GM23248 (cell line): ENCODE measurements at regions not wholly inside any gene's neighbourhood (a gene's known extent, or its start where the extent isn't known, plus 50 kb on each side); places are given as distances from the start of the nearest gene placed in this dataset.

Source experiments
- DNase-seq: peaks from one replicate; pipeline ENCODE4 v3.0.0-alpha.2; 2015
- H2AFZ ChIP-seq: fragments of 200-600 bp; sonication (generic); 2 replicates; pipeline ENCODE4 v1.6.1; 2016; ENCODE audit warnings: antibody characterized with exemption
- H3F3A ChIP-seq: fragments of 200-600 bp; sonication (generic); 2 replicates; pipeline ENCODE4 v1.6.1; 2016; ENCODE audit warnings: mild to moderate bottlenecking, antibody characterized with exemption, mixed run types; ENCODE audit not compliant: insufficient read depth
- H3K27ac ChIP-seq: fragments of 200-600 bp; sonication (generic); 2 replicates; pipeline ENCODE4 v1.5.1; 2016; ENCODE audit warnings: mild to moderate bottlenecking
- H3K27me3 ChIP-seq: fragments of 200-600 bp; sonication (generic); replicated peaks from 2 replicates; pipeline ENCODE4 v1.6.1; 2016; ENCODE audit warnings: mild to moderate bottlenecking; ENCODE audit not compliant: insufficient read depth
- H3K36me3 ChIP-seq: fragments of 200-600 bp; sonication (generic); 2 replicates; pipeline ENCODE4 v1.6.1; 2016; ENCODE audit warnings: low read depth, mild to moderate bottlenecking
- H3K4me1 ChIP-seq: fragments of 200-600 bp; sonication (generic); 2 replicates; pipeline ENCODE4 v1.6.1; 2016; ENCODE audit warnings: mild to moderate bottlenecking; ENCODE audit not compliant: insufficient read depth
- H3K4me2 ChIP-seq: fragments of 200-600 bp; sonication (generic); one replicate; pipeline ENCODE4 v1.6.1; 2016; ENCODE audit warnings: mild to moderate bottlenecking; ENCODE audit not compliant: unreplicated experiment
- H3K4me3 ChIP-seq: fragments of 200-600 bp; sonication (generic); 2 replicates; pipeline ENCODE4 v1.5.1; 2016; ENCODE audit warnings: mild to moderate bottlenecking
- H3K79me2 ChIP-seq: fragments of 200-600 bp; sonication (generic); 2 replicates; pipeline ENCODE4 v1.6.1; 2016; ENCODE audit warnings: mild to moderate bottlenecking; ENCODE audit not compliant: insufficient read depth
- H3K9ac ChIP-seq: fragments of 200-600 bp; sonication (generic); 2 replicates; pipeline ENCODE4 v1.6.1; 2016; ENCODE audit warnings: mild to moderate bottlenecking
- H3K9me2 ChIP-seq: fragments of 200-600 bp; sonication (generic); 2 replicates; pipeline ENCODE4 v1.6.1; 2016; ENCODE audit warnings: mixed run types, mild to moderate bottlenecking, moderate library complexity; ENCODE audit not compliant: insufficient read depth
- H3K9me3 ChIP-seq: fragments of 200-600 bp; sonication (generic); one replicate; pipeline ENCODE4 v1.6.1; 2017; ENCODE audit warnings: low read depth
- H4K20me1 ChIP-seq: fragments of 200-600 bp; sonication (generic); 2 replicates; pipeline ENCODE4 v1.6.0; 2016; ENCODE audit not compliant: insufficient read depth
- EZH2 ChIP-seq: fragments of 200-600 bp; sonication (generic); IDR thresholded peaks from 2 replicates; pipeline ENCODE4 v1.6.1; 2018; ENCODE audit warnings: antibody characterized with exemption, mild to moderate bottlenecking; ENCODE audit not compliant: insufficient read depth, poor library complexity, severe bottlenecking
- EZH2phosphoT487 ChIP-seq: fragments of 200-600 bp; sonication (generic); IDR thresholded peaks from 2 replicates; pipeline ENCODE4 v1.6.1; 2018; ENCODE audit warnings: antibody characterized with exemption, moderate library complexity, mild to moderate bottlenecking, low read depth; ENCODE audit not compliant: insufficient read depth
- WGBS, 2 experiments: methylation state at CpG; one replicate each; pipeline ENCODE4 v1.1.6; 2015 to 2017; ENCODE audit warnings: low lambda C conversion rate in 2 of 2, low coverage in 1 of 2; ENCODE audit errors: missing lambda C conversion rate in 2 of 2; 5-methylcytosine and 5-hydroxymethylcytosine counted together
- in situ Hi-C: fragments of 300-500 bp; cut with MboI; formaldehyde crosslinking; loops from 2 replicates; pipeline ENCODE4 v1.15.0; 2020

- 71 to 78% methylated on average over 2 of the region's 2 CpGs for WGBS, 2 experiments
- Histone ChIP-seq H3K4me3 (no peak overlapping the region), H4K20me1 (no peaks in the 10 kb centered on the region), H3K4me2 (no peak overlapping the region), H3F3A (no peaks in the 10 kb centered on the region), H3K79me2 (no peaks in the 10 kb centered on the region), H3K27ac (no peak overlapping the region), H3K9me2 (no peaks in the 10 kb centered on the region), H3K36me3 (no peaks in the 10 kb centered on the region), H3K9me3 (no peaks in the 10 kb centered on the region), H3K27me3 (no peaks in the 10 kb centered on the region), H3K9ac (no peak overlapping the region), H3K4me1 (no peaks in the 10 kb centered on the region), H2AFZ (no peak overlapping the region)
- TF ChIP-seq EZH2phosphoT487 (no peak), EZH2 (no peak)
- in situ Hi-C loops: no loop called here
- DNase-seq: no peak
These were observed 93.4 kb upstream of the TLK1 start for GRCh38 chr2:171253900-171254650.

GRCh38 chr2:171253279-171253678 is 92.6 kb upstream of the TLK1 start:
- Histone ChIP-seq H3K9me2 (no peaks in the 10 kb centered on the region), H4K20me1 (no peaks in the 10 kb centered on the region), H3K27me3 (no peaks in the 10 kb centered on the region), H3K9ac (no peak overlapping the region), H2AFZ (no peak overlapping the region), H3K79me2 (no peaks in the 10 kb centered on the region), H3K4me2 (no peak overlapping the region), H3K4me1 (no peaks in the 10 kb centered on the region), H3K27ac (no peak overlapping the region), H3K9me3 (no peaks in the 10 kb centered on the region), H3K4me3 (no peak overlapping the region), H3F3A (no peaks in the 10 kb centered on the region), H3K36me3 (no peaks in the 10 kb centered on the region)
- no peak for DNase-seq
- TF ChIP-seq EZH2 (no peak), EZH2phosphoT487 (no peak)
- WGBS, 2 experiments: 59 to 65% methylated on average over 1 of the region's 1 CpG
- in situ Hi-C loops: no loop called here

DNA sequence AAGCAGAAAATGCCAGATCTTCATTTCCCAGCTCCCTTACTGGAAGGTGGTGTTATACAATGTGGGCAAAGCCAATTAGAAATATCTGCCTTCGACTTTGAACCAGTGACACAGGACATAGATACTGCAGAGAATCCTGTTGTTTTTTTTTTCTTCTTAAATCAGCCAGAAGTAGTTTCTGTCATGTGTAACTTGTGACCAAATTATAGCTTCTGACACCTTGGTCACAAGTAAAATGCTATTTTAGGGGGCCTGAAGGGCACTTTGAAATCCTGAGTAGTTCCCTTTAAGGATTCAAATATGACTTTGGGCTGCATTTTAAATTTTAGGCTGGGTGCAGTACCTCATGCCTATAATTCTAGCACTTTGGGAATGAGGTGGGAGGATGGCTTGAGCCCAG is 89.0 kb upstream of the TLK1 start:
- no peaks in the 10 kb centered on the region for H3K79me2 ChIP-seq
- no peak overlapping the region for H3K27ac ChIP-seq
- peaks cover 6% of the 10 kb centered on the region for H3K4me1 ChIP-seq
- WGBS, 2 experiments: 68 to 70% methylated on average over 1 of the region's 1 CpG
- H3K9ac ChIP-seq: no peak overlapping the region
- in situ Hi-C loops: no loop called here
- H3K36me3 ChIP-seq: no peaks in the 10 kb centered on the region
- no peak for DNase-seq
- no peak for TF ChIP-seq EZH2phosphoT487
- TF ChIP-seq EZH2: no peak
- no peak overlapping the region for H3K4me2 ChIP-seq
- no peaks in the 10 kb centered on the region for H3K9me2 ChIP-seq
- H2AFZ ChIP-seq: no peak overlapping the region
- no peaks in the 10 kb centered on the region for H3K9me3 ChIP-seq
- no peaks in the 10 kb centered on the region for H4K20me1 ChIP-seq
- H3F3A ChIP-seq: peaks cover 13% of the 10 kb centered on the region
- H3K27me3 ChIP-seq: no peaks in the 10 kb centered on the region
- no peak overlapping the region for H3K4me3 ChIP-seq

DNA sequence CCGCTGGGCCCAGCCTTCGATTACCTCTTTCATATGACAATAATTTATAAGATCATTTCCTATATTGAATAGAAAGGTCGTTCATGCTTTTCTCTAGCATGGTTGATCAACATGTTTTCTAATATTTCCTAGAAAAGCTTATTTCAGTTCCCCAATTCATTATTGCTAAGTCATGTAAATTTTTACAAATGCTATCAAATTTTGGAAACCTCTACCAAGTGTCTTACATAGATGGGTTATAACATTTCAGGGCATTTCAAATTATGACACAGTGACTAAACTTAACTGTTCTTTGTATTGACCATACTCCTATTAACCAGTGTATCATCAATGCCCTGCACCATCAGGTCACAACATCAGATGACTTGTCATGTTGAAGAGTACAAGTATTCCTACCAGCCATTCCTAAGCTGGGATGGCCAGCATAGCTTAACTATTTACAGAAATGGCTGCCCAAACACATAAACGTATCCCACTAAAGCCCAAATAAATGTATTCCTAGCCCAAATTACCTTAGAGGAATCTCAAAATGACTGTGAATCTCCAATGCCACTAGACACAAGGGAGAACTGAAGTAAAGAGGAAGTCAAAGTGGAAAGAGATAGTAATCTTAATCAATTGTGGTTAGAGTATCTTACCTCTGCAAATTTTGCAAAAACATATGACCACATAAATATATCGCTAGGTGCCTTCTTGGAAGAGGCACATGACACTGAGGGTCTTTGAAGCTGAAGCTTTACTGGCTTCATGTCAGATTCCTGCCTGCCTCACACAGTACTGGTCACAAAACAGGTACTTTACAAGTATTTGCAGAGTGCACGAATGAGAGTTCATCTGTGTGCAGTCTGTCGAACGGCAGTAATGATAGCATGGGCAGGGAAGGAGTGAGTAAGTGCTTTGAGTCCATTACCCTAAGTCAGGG is 87.3 kb upstream of the TLK1 start:
- H3K27ac ChIP-seq: no peak overlapping the region
- H3K79me2 ChIP-seq: no peaks in the 10 kb centered on the region
- H3K9ac ChIP-seq: no peak overlapping the region
- H3K27me3 ChIP-seq: no peaks in the 10 kb centered on the region
- peaks cover 18% of the 10 kb centered on the region for H3F3A ChIP-seq
- no peaks in the 10 kb centered on the region for H4K20me1 ChIP-seq
- no peaks in the 10 kb centered on the region for H3K9me2 ChIP-seq
- H2AFZ ChIP-seq: no peak overlapping the region
- peaks cover 13% of the 10 kb centered on the region for H3K4me1 ChIP-seq
- no peak overlapping the region for H3K4me2 ChIP-seq
- no peak for DNase-seq
- no peak overlapping the region for H3K4me3 ChIP-seq
- no peak for TF ChIP-seq EZH2phosphoT487
- TF ChIP-seq EZH2: no peak
- in situ Hi-C loops: no loop called here
- no peaks in the 10 kb centered on the region for H3K9me3 ChIP-seq
- no peaks in the 10 kb centered on the region for H3K36me3 ChIP-seq
- WGBS, 2 experiments: 91% methylated on average over 8 of the region's 8 CpGs
